NCI-H524 (cell line): ENCODE measurements at regions not wholly inside any gene's neighbourhood (a gene's known extent, or its start where the extent isn't known, plus 50 kb on each side); places are given as distances from the start of the nearest gene placed in this dataset.

Experiments used
- DNase-seq, 2 experiments: peaks; one replicate each; lab custom pipeline; 2025; lab: John Stamatoyannopoulos, UW

DNA sequence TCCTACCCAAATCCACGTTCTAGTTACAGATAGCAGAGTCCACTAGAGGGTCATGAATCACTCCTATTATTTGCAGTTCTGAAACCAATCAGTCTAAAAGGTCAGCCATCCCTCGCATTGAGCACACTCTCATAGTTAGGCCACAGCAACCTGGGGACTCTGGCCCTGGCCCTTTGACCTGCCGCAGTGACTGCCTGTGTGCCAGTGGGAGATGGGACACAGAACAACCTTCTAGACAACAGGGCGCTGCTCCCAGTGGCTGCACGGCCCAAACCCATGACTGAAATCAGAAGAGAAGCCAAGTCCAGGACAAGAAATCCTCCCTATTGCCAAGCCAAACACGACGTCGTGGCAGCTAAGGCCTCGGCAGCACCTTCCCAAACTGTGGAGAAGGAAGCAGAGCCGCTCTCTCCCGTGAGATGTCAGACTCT, 158.5 kb downstream of the HERPUD2 start:
- DNase-seq, result no peak

DNA sequence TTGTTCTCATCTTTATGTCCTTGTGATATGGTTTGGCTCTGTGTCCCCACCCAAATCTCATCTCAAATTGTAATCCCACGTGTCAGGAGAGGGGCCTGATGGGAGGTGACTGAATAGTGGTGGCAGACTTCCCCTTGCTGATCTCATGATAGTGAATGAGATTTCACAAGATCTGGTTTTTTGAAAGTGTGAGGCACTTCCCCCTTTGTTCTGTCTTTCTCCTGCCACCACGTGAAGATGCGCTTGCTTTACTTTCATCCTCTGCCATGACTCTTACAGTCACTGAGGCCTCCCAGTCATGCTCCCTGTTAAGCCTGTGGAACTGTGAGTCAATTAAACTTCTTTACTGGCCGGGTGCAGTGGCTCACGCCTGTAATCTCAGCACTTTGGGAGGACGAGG, 161.0 kb downstream of the HERPUD2 start:
- no peak for DNase-seq

DNA sequence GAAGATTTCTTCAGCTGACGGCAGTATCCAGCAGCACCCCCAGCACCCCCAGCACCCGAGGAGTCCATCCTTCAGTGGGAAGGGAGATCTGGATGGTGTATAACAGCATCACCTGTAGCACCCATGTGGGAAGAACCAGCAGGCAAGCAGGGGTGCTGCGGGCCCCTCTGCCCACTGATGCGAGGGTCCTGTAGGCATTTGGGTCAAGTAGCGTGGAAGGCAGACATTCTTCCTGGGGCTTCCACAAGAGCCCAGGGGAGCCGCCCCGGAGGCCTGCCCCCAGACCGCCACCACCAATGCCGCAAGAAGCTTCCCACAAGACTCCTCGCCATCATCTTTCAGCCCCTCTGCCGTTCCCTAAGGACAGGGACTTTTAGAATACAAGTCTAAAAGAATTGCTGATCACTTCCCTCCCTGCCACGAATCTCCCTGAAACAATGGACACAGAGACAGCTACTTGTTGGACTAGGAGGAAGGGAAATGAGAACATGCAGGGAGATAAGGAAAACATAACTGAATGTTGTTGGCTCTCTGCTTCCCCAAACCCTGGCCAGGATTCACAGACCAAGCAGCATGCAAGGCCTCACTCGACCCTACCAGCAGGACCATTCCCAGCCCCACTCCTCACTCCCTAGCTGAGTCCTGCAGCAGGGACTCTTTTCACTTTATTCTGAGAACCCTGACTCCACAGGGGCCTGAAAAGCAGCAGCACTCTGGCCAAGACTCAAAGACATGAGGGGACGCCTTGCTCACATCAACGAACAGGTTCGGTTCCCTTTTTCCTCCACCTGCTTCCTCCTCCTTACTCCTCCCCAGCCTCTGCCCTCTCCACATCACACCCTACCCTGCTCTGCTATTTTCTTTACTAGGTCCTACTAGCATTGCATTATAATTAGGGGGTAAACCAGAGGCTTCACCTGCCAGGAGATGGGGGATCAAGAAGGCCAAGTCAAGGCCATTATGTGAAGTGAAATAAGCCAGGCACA, 164.5 kb downstream of the HERPUD2 start:
- no peak for DNase-seq

DNA sequence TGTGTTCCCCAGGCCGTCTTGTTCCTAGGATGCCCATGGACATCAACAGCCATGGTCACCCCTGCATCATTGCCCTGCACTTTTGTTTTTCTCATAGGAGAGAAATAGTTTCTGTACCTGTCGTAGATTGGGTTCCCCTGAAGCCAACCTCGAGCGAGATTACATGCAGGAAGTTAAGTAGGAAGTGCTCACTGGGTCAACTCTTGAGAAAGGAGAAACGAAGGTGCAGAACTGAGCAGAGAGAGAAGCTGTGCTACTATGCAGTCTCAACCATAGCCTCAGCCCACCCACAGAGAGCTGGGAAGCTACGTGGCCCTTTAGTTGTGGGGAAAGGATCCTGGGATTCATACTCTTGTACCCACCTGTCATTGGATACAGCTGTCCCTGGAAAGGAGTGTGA, 165.2 kb downstream of the HERPUD2 start:
- no peak for DNase-seq

DNA sequence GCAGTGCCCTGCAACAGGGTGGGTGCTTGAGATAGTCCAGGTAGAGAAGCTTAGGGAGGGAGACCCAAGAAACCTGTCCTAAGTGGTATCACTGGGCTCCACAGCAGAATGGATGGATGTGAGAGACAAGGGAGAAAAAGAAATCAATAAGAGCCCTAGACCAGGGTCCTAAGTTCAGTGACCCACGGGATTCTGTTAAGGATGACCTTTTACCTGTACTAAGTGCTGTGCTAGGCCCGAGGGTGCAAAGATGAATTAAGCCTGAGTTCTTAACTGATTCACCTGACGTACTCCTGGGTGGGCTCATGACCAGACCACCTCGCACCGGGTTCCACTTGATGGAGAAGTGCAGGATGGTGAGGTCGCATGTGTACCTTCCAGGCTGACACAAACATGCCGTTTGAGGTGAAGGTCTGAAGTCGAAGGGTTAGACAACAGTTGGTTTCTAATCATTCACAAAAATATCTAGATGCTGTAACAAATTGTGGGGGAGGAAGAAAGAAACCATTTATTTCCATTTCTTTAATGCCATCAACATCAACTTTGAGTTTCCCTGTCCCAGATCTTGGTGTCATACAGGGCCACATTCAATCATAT, 166.5 kb downstream of the HERPUD2 start:
- DNase-seq, result no peak

DNA sequence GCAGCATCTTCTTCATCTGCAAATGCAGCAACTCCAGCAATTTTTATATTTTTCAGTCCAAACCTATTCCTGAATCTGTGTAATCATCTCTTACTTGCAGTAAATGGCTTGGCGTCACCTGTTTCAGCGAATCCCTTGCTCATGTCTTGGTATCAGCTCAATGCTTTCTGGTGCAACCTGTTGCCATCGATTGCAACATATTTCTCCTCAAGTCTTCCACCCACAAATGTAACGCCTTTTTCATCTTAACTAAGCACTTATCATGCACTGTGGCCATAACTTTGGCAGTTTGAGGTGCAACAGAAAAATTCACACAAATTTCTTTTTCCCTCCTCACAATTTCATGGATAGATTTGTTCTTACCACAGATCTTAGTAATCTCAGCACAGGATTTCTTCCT, 168.3 kb downstream of the HERPUD2 start:
- DNase-seq, result no peak

DNA sequence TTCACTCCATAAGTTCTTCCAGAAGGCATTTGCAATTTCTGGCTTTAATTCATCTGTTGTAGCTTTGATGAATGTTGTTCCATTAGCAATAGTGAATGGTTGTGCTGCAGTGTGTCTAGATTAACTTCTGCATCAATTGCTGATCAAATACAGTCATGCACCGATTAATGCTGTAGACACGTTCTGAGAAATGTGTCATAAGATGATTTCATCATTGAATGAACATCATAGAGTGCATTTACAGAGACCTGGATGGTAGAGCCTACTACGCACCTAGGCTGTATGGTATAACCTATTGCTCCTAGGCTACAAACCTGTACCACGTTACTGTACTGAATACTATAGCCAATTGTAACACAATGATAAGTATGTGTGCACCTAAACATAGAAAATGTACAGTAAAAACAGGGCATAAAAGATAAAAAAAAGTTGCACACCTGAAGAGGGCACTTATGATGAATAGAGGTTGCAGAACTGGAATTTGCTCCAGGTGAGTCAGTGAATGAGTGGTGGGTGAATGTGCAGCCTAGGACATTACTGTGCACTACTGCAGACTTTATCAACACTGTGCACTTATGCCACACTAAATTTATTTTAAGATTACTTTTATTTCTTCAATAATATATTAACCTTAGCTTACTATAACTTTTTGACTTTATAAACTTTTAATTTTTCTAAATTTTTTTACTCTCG, 170.7 kb downstream of the HERPUD2 start:
- no peak for DNase-seq

DNA sequence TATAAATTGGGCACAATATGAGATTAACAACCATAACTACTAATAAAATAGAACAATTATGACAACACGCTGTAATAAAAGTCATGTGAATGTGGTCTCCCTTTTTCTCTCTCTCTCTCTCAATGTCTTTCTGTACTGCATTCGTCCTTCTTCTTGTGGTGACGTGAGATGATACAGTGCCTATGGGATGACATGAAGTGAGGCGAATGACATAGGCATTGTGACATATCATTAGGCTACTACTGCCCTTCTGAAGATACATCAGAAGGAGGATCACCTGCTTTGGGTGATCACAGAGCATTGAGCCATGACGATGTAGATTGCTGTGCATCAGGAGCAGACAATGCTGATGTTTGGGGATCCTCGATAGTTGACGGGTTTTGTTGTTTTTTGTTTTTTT, 171.6 kb downstream of the HERPUD2 start:
- DNase-seq, result no peak

DNA sequence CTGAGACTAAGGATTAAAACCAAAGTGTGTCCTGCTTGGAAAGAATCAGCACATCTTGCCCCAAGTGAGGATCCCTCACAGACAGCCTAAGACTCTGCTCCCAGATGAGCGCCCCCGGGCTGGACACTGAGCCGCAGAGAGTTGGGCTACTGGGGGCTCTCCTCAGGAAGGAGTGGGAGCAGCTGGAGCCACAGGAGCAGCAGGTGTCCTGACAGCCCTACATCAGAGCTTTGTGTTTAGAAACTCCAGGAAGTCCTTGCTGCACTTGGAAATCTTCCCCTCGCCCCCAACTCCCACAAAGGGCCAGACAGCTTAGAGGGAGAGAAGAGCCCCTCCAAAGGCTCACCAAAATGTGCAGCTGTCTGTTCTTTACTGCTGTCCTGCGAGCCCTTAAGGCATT, 172.2 kb downstream of the HERPUD2 start:
- DNase-seq, result no peak

DNA sequence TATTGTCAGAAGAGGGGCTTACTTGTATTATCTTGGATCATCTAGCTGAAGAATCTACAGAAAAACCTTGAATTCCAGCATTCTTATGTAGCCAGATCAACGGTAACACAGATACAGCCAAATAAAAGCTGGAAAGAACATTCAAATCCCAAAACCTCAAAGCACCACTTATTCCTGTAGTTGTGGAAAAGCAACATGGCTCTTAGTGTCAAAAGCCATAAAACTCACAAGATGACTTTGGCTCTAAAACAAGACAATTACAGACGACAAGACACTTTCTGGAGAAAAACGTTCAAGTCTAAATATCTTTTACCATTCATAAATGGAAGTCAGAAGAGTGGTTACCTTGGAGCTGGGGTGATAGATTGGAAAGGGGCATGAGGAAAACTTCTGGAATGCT, 173.0 kb downstream of the HERPUD2 start:
- DNase-seq, result no peak

DNA sequence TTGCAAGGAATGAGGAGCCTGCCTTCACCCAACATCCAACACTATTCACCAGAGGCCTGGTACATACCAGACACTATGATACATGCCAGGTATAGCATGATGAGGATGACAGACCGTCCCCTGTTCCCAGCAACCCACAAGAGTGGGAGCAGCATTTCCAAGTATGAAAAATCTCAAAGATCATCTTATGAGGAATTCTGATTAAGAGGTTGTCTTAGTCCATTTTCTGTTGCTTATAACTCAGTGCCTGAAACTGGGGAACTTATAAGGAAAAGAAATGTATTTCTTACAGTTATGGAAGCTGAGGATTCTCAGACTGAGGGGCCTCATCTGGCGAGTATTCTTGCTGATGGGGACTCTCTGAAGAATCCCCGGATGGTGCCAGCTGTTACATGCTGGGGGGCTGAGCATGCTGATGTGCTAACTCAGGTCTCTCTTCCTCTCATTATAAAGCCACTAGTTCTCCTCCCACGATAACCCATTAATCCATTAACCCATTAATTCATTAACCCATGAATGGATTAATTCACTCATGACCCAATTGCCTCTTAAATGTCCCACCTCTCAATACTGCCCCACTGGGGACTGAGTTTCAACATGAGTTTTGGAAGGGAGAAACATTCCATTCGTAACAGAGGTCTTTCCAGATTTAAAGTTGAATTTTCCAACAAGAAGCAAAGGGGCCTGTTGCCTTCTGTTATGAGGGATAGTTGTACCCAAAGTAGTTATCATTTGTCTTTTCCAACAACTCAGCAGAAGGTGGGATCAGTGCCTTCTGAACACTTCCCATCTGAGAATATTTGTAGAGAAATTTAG, 173.9 kb downstream of the HERPUD2 start:
- no peak for DNase-seq

DNA sequence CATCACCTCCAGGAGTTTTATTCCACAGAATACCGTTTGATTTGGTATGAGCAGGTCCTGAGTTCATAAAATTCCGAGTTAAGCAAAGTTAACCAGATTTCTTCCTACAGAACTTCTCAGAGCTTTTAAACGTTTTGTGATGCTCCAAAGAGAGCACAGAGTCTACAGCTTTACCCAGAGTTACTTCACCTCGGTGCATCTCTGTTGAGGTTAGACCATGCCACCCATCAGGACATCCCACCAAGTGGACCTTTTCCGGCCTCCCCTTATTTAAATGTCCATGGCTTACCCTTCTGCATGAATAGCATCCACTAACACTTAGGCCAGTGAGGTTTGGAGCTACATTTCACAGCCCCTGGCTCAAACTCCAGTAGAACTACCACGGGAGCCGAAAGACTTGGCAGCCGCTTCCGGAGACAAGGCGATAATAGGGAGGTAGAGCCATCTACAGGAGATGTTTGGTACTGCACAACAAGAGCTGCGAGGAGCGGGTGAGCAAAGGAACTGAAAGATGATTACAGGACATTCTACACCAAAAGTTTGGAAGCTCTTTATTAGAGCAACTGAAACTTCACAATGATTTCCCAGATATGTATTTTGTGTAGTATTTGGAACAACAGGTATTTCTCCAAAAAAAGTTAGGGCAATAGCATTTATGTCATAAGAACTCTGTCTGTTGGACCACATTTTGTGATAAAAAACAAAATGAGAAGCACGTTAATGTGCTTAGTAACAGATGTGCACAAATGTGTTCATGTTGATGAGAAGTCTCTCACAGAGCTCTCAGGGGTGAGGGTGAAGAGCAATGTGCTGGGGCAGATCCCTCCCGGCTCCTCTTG, 174.7 kb downstream of the HERPUD2 start:
- DNase-seq, result peak; percentile 23 to 67

DNA sequence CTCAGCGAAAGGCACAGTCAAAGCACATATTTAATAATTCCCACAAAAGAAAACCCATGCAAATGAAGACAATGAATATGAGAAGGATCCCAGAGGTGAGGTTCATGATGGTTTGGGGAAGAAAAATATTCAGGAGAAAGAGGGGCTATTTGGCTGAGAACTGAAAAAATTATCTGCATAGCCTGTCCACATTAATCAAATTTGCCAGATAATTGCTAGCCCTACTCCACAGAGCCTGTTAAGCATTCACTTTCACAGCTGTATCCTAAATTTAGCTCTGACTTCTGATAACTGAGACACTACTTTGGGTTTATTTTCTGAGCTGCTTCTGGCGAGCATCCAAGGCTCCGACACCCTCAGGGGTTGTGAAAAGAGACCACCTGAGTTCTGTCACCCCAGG, 176.2 kb downstream of the HERPUD2 start:
- no peak for DNase-seq

DNA sequence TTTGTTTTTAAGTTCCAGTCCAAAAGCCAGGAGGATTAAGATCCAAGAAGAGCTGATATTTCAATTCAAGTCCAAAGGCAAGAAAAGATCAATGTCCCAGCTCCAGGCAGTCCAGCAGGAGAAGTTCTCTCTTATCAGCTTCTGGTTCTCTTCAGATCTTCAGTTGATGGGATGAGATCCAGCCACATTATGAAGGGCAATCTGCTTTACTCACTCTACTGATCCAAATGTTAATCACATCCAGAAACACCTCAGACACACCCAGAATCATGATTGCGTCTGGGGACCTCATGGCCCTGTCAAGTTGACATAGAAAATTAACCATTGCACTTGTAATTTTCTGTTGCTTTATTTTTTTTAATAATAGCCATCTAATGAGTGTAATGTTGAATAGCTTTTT, 178.4 kb downstream of the HERPUD2 start:
- DNase-seq, result no peak

DNA sequence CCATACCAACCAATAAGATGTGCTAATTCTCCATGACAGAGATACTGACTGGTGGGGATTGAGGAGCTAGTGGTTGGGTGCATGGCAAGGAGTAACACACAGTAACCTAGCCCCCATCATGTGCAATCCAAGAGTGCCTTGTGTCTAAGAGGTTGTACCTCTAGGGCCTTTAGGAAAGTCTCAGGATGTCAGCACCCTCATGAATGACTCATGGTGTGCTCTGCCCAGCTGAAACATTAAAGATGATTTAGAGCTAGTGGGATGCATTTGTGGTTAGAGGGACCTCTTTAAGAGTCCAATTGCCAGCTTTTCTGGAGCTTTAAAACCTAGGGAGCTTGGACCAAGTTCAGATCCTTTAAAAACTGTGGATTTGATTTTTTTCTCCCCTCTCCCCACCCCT, 181.1 kb downstream of the HERPUD2 start:
- no peak for DNase-seq

DNA sequence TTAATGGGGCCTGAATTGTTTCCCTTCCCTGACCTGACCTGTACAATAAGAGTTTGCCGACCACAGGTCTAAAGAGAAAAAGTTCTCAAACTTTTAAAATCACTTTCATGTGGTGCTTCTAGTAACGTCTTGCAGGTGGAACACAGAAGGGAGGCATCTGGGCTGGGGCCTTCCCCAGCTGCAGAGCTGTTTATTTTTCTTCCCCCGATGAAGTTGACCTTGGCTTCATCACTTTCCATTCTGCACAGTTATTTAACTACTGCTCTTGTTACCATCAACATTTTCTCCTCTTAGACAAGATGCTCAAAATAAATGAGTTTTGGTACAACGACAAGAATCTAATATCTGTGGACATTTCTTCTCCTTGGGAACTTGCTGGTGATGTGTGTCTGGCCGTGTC, 181.7 kb downstream of the HERPUD2 start:
- DNase-seq, result no peak

DNA sequence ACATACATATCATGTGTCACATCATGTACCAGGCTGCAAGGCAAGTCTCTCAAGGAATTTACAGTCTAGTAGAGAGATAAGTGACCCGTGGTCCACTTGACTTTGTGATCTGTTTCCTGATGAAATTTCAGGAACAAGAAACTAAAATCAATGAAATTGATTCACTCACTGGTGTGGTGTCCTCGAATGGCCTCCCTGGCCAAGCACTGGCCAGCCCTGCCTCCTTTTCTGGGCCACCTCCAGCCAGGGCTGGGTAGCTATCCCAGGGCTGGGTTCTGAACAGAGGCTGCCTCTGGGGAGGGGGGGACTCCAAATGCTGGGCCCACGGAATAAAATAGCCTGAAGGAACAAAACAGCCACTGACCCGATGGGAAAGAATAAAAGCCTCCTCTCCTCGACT, 182.2 kb downstream of the HERPUD2 start:
- DNase-seq, result no peak

DNA sequence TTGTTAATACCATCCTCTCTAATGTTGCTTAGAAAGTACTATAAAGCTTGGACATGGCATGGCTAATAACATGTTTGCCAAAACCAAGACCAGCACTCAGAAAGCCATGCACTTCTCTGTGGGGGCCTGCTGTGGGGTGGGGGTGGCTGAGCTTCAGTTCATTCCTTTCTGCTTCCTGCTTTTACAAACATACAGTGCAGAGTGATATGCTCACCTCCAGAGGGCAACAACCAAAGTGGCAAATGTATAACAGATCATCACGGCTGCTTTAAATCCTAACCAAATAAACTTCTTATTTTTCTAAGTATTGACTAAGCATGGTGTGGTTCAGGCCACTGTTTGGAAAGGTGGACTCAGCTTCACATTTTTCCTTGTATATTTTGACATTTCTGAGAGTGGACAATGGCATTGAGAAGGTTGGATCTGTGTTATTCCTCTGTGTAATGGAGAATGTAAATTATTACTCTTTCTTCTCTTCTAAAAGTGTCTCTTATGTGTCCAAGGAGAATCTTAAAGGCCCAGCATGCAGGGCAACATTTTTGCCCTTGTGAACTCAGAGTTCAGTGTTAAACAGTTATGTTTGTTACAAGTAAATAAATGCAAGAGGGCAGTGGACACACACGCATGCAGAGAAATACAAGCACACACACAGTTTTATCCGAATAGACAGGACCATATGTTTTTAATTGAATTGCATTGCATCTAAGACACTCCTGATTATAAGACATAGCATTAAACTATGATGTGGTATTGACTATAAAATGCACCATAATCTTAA, 186.1 kb downstream of the HERPUD2 start:
- DNase-seq, result no peak

DNA sequence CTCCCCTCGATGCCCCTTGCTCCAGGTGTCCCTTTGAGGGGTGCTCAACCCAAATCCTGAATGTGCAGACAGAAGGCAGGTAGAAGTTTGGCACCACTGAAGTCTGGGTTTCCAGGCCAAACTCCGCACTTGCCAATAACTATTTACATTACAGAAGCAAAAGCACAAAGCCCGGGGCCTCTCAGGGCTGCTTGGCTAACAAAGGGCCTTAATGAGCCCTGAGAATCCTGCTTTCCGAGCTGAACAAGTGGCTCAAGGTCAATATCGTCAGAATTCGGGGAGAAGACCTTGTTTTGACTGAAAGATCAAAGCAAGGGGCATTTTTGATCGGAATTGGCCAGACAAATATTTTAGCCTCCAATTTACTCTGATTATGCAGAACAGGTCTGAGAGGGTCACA, 189.9 kb downstream of the HERPUD2 start:
- DNase-seq, result no peak

DNA sequence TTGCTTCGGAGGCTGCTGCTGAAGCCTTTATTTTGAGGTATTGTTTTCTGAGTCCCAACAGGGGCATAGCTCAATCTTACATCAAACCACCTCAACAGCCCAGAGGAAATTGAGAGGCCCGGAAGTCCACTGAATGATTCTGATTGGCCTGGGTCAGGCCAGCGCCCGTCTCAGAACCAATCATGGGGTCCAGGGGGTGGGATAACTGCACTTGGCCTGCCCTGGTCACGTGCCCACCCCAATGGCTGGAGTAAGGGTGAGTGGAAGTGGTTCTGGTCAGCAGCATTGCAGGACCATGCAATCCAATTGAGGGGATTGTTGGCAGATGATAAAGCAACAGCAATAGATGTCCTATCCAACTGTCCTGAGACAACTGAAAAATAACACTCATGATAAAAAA, 190.6 kb downstream of the HERPUD2 start:
- DNase-seq, result no peak
